Caco-2 (cell line): ENCODE measurements at regions not wholly inside any gene's neighbourhood (a gene's known extent, or its start where the extent isn't known, plus 50 kb on each side); places are given as distances from the start of the nearest gene placed in this dataset.

Experiments
- BruUV-seq: library from RNA; stranded (reverse); fragments of 400-500 nt; replicated peaks from 2 replicates; lab custom pipeline; 2021; lab: Mats Ljungman, UMichigan
- CTCF ChIA-PET: fragments of 300-600 bp; sonication (Branson Sonifier 250); formaldehyde crosslinking; loops from one replicate; lab custom pipeline; 2022; ENCODE audit warnings: antibody characterized with exemption; lab: Charles Lee
- POLR2A ChIA-PET: fragments of 300-600 bp; sonication (Branson Sonifier 250); formaldehyde crosslinking; loops from one replicate; lab custom pipeline; 2022; ENCODE audit warnings: antibody characterized with exemption; lab: Charles Lee
- DNase-seq, 2 experiments: peaks; one replicate each; pipeline versions ENCODE4 v3.0.0 to v3.0.0-alpha.2; 2020 to 2022
- H3K27me3 ChIP-seq: replicated peaks from 2 replicates; pipeline ENCODE4 v1.6.0; 2011; ENCODE audit warnings: low read length; ENCODE audit not compliant: control insufficient read depth, insufficient read depth
- H3K36me3 ChIP-seq: 2 replicates; pipeline ENCODE4 v1.5.1; 2011; ENCODE audit warnings: low read length; ENCODE audit not compliant: control insufficient read depth, insufficient read depth
- H3K4me1 ChIP-seq: fragments of 250-450 bp; sonication (Bioruptor Pico); 2 replicates; pipeline ENCODE4 v1.5.1; 2020; ENCODE audit warnings: mild to moderate bottlenecking
- H3K4me3 ChIP-seq: 2 replicates; pipeline ENCODE4 v1.5.1; 2011; ENCODE audit warnings: low read depth, mild to moderate bottlenecking, control low read depth, low read length
- H3K9me3 ChIP-seq: fragments of 250-450 bp; sonication (Bioruptor Pico); 2 replicates; pipeline ENCODE4 v1.5.1; 2020; ENCODE audit warnings: mild to moderate bottlenecking, moderate library complexity
- H3K27ac Mint-ChIP-seq: one replicate; pipeline ENCODE4 v1.8.0; 2022; ENCODE audit warnings: mixed read lengths; ENCODE audit not compliant: unreplicated experiment
- H3K27me3 Mint-ChIP-seq: one replicate; pipeline ENCODE4 v1.8.0; 2022; ENCODE audit warnings: mixed read lengths; ENCODE audit not compliant: insufficient read depth, unreplicated experiment
- H3K36me3 Mint-ChIP-seq: one replicate; pipeline ENCODE4 v1.8.0; 2022; ENCODE audit warnings: mild to moderate bottlenecking, mixed read lengths; ENCODE audit not compliant: insufficient read depth, unreplicated experiment
- H3K4me1 Mint-ChIP-seq: one replicate; pipeline ENCODE4 v1.8.0; 2022; ENCODE audit warnings: low read depth, mixed read lengths; ENCODE audit not compliant: unreplicated experiment
- H3K4me3 Mint-ChIP-seq: one replicate; pipeline ENCODE4 v1.8.0; 2022; ENCODE audit warnings: mild to moderate bottlenecking, moderate library complexity, mixed read lengths; ENCODE audit not compliant: unreplicated experiment
- H3K9me3 Mint-ChIP-seq: one replicate; pipeline ENCODE4 v1.8.0; 2022; ENCODE audit warnings: mixed read lengths; ENCODE audit not compliant: unreplicated experiment
- intact Hi-C: fragments of 100-400 bp; cut with micrococcal nuclease; formaldehyde crosslinking; loops from one replicate; pipeline ENCODE4 v1.10.0; 2022; ENCODE audit not compliant: unreplicated experiment
- TF ChIP-seq, protein P1 (sequence below), 2 experiments: fragments of 200-600 bp in 1 of 2; IDR thresholded peaks; 1 replicate in 1 of 2; 2 replicates in 1 of 2; pipeline versions ENCODE4 v1.5.1 to v1.8.0; 2011 to 2022; ENCODE audit warnings: antibody characterized with exemption in 1 of 2, control low read depth in 1 of 2, inconsistent platforms in 1 of 2, low read depth in 1 of 2, low read length in 1 of 2, mild to moderate bottlenecking in 1 of 2, moderate library complexity in 1 of 2; ENCODE audit not compliant: insufficient read depth in 1 of 2, severe bottlenecking in 1 of 2, unreplicated experiment in 1 of 2

DNA sequence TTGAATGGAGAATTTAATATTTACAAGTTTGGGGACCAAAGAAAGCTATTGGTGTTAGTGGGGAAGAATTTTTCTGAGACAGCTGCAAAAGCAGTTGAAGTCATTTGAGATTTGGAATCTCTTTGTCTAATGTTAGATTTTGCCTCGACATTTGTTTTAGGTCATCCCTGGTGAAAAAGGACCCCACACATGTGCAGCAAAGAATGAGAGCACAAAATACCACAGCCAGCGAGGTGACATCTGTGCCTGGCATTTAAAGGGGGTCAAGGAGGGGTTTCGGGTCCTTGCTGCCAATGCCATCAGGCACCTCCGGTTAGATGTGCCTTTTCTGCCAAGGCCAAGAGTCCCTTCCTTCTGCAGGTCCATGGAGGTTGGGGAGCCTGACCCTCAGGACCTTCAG lies 173.3 kb downstream of the TRIB2 start:
- DNase-seq, result no peak
- no peak overlapping the region for H3K4me3 ChIP-seq
- Mint-ChIP-seq H3K4me3 (no peak overlapping the region), H3K36me3 (no peaks in the 10 kb centered on the region), H3K27me3 (peaks cover 4% of the 10 kb centered on the region), H3K9me3 (peaks cover 15% of the 10 kb centered on the region), H3K4me1 (no peaks in the 10 kb centered on the region), H3K27ac (no peak overlapping the region)
- no peaks in the 10 kb centered on the region for H3K27me3 ChIP-seq
- no peaks in the 10 kb centered on the region for H3K36me3 ChIP-seq
- no TSS peak for BruUV-seq
- H3K9me3 ChIP-seq, result no peaks in the 10 kb centered on the region
- ChIA-PET CTCF (no interaction called here), POLR2A (no interaction called here)
- TF ChIP-seq, protein P1, sequence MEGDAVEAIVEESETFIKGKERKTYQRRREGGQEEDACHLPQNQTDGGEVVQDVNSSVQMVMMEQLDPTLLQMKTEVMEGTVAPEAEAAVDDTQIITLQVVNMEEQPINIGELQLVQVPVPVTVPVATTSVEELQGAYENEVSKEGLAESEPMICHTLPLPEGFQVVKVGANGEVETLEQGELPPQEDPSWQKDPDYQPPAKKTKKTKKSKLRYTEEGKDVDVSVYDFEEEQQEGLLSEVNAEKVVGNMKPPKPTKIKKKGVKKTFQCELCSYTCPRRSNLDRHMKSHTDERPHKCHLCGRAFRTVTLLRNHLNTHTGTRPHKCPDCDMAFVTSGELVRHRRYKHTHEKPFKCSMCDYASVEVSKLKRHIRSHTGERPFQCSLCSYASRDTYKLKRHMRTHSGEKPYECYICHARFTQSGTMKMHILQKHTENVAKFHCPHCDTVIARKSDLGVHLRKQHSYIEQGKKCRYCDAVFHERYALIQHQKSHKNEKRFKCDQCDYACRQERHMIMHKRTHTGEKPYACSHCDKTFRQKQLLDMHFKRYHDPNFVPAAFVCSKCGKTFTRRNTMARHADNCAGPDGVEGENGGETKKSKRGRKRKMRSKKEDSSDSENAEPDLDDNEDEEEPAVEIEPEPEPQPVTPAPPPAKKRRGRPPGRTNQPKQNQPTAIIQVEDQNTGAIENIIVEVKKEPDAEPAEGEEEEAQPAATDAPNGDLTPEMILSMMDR (IDR thresholded peaks at IDR 0.05; ENCODE audit: insufficient read depth in 1 of 2, low read depth in 1 of 2, low read length in 1 of 2, severe bottlenecking in 1 of 2, unreplicated experiment in 1 of 2), result no peak
- intact Hi-C loops, result no loop called here
- H3K4me1 ChIP-seq, result no peaks in the 10 kb centered on the region

DNA sequence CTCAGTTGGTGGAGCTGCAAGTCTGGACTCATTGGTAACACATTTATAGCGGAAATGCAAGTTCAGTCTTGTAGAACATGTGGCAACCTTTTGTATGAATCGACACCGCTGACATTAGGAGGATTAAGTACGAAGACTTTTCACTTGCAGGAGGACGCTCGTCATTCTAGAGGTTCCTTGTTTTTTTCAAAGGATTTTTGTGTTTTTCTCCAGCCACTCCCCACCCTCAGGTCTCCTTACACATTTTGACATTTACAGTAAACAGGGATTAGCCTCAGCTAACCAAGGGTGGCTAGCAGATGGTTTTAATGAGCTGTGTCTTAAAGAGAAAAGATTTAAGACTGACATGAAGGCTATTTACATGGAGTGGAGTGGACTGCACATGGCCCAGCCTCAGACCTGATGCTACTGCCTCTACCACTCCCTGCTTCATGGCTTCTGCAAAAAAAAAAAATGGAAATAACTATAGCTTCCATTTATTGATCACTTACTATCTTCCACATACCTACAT lies 173.8 kb downstream of the TRIB2 start:
- no peak for DNase-seq
- Mint-ChIP-seq H3K27me3 (peaks cover 4% of the 10 kb centered on the region), H3K4me1 (no peaks in the 10 kb centered on the region), H3K36me3 (no peaks in the 10 kb centered on the region), H3K9me3 (peaks cover 15% of the 10 kb centered on the region), H3K27ac (no peak overlapping the region), H3K4me3 (no peak overlapping the region)
- CTCF ChIA-PET, result no interaction called here
- no TSS peak for BruUV-seq
- Histone ChIP-seq H3K9me3 (no peaks in the 10 kb centered on the region), H3K36me3 (no peaks in the 10 kb centered on the region), H3K27me3 (no peaks in the 10 kb centered on the region), H3K4me3 (no peak overlapping the region), H3K4me1 (no peaks in the 10 kb centered on the region)
- TF ChIP-seq, protein P1 (IDR thresholded peaks at IDR 0.05; ENCODE audit: insufficient read depth in 1 of 2, low read depth in 1 of 2, low read length in 1 of 2, severe bottlenecking in 1 of 2, unreplicated experiment in 1 of 2), result no peak
- intact Hi-C loops, result no loop called here
- POLR2A ChIA-PET, result no interaction called here

DNA sequence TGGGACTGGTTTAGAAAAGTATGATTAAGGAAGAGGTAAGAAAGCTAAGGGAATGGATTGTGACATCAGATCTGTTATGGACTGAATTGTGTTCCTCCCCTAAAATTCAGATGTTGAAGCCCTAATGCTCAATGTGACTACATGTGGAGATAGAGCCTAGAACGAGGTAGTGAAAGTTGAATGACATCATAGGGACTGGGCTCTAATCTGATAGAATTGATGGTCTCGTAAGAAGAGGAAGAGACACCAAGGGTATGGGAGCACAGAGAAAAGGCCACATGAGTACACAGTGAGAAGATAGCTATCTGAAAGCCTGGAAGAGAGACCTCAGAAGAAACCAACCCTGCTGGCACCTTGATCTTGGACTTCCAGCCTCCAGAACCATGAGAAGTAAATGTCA lies 178.3 kb downstream of the TRIB2 start:
- Mint-ChIP-seq H3K27ac (no peak overlapping the region), H3K27me3 (no peaks in the 10 kb centered on the region), H3K4me3 (no peak overlapping the region), H3K9me3 (peaks cover 15% of the 10 kb centered on the region), H3K4me1 (no peaks in the 10 kb centered on the region), H3K36me3 (no peaks in the 10 kb centered on the region)
- intact Hi-C loops, result no loop called here
- Histone ChIP-seq H3K4me3 (no peak overlapping the region), H3K27me3 (no peaks in the 10 kb centered on the region), H3K4me1 (no peaks in the 10 kb centered on the region), H3K9me3 (no peaks in the 10 kb centered on the region), H3K36me3 (no peaks in the 10 kb centered on the region)
- ChIA-PET POLR2A (no interaction called here), CTCF (no interaction called here)
- no TSS peak for BruUV-seq
- TF ChIP-seq, protein P1 (IDR thresholded peaks at IDR 0.05; ENCODE audit: insufficient read depth in 1 of 2, low read depth in 1 of 2, low read length in 1 of 2, severe bottlenecking in 1 of 2, unreplicated experiment in 1 of 2), result no peak
- no peak for DNase-seq
